Ovary (tissue), 7 donors: ENCODE measurements at regions not wholly inside any gene's neighbourhood (a gene's known extent, or its start where the extent isn't known, plus 50 kb on each side); places are given as distances from the start of the nearest gene placed in this dataset.
A peak's percentile ranks its signal among the peaks of the same experiment; 100 is the strongest.
"Not testable (repeated sequence)": the region's sequence is repeated elsewhere in the genome, so short reads cannot be mapped to it uniquely, and the experiment has no call there.

Source experiments
- DNase-seq, 5 donors: peaks; one replicate each; pipeline ENCODE4 v3.0.0-alpha.2; 2019 to 2020
- H3K27ac ChIP-seq, 2 donors: fragments of 200-600 bp; one replicate each; pipeline versions ENCODE4 v1.5.1 to v1.8.0; 2019 to 2022
- H3K27me3 ChIP-seq: fragments of 200-600 bp; one replicate; pipeline ENCODE4 v1.8.0; 2022
- H3K36me3 ChIP-seq: fragments of 200-600 bp; sonication (generic); one replicate; pipeline ENCODE4 v1.5.1; 2019
- H3K4me1 ChIP-seq: one replicate; pipeline ENCODE4 v1.8.1; 2013; ENCODE audit warnings: mild to moderate bottlenecking, moderate library complexity; ENCODE audit not compliant: insufficient read depth
- H3K4me3 ChIP-seq: fragments of 200-600 bp; sonication (generic); one replicate; pipeline ENCODE4 v1.5.1; 2017
- H3K9me3 ChIP-seq, 2 donors: fragments of 200-600 bp in 1 of 2; sonication (generic) in 1 of 2; one replicate each; pipeline versions ENCODE4 v1.5.1 to v1.8.1; 2013 to 2019; ENCODE audit warnings: mild to moderate bottlenecking in 1 of 2, moderate library complexity in 1 of 2
- CTCF ChIP-seq, 3 donors: fragments of 450-650 bp in 2 of 3; fragments of 200-600 bp in 1 of 3; IDR thresholded peaks; one replicate each; pipeline versions ENCODE4 v1.5.1 to v1.8.0; 2016 to 2022; ENCODE audit warnings: antibody characterized with exemption in 3 of 3, mild to moderate bottlenecking in 1 of 3
- EP300 ChIP-seq: sonication (generic); formaldehyde crosslinking; IDR thresholded peaks from one replicate; pipeline ENCODE4 v1.6.1; 2017; ENCODE audit warnings: antibody characterized with exemption
- POLR2A ChIP-seq: fragments of 450-650 bp; IDR thresholded peaks from one replicate; pipeline ENCODE4 v1.6.1; 2017; ENCODE audit warnings: antibody characterized with exemption, mild to moderate bottlenecking, moderate library complexity
- WGBS, 3 donors: extraction: QIAGEN DNeasy Blood & Tissue Kit in 1 of 3; methylation state at CpG; one replicate each; pipeline versions ENCODE4 v1.1.5 to v1.1.7; 2013 to 2017; 5-methylcytosine and 5-hydroxymethylcytosine counted together
- intact Hi-C, 4 donors: fragments of 100-400 bp; cut with DNase I; formaldehyde crosslinking; loops; one replicate each; pipeline versions ENCODE4 v1.11.0 to v1.15.1; 2022 to 2023
- donor health status: DM: no; HTN: no; CAD: no; lungs with moderate emphysema.
- donor health status: DM: no; HTN: no; CAD: no.
- donor health status: Bipolar disorder and iron deficiency.
- donor health status: DM: no; HTN: no; CAD: no.
- donor health status: DM: yes; HTN: yes; CAD: no.

GRCh38 chr6:137808191-137808590 is 58.9 kb upstream of the TNFAIP3 start:
- H3K4me1 ChIP-seq: peaks cover 14% of the 10 kb centered on the region
- no peak for DNase-seq
- H3K36me3 ChIP-seq: no peaks in the 10 kb centered on the region
- no peak overlapping the region for H3K4me3 ChIP-seq
- no peaks in the 10 kb centered on the region for H3K27me3 ChIP-seq
- no peak for TF ChIP-seq EP300
- no peak for TF ChIP-seq POLR2A
- intact Hi-C loops: loop anchor here in 1 of 4 donors (10.0 kb wide), 1 partner anchor 57 kb away; the partner anchor contains the start of gene TNFAIP3
- H3K9me3 ChIP-seq: no peaks in the 10 kb centered on the region
- H3K27ac ChIP-seq: no peak overlapping the region

GRCh38 chr6:137808836-137809315 is 58.2 kb upstream of the TNFAIP3 start:
- intact Hi-C loops: loop anchor here in 1 of 4 donors (10.0 kb wide), 1 partner anchor 56 kb away; the partner anchor contains the start of gene TNFAIP3
- H3K27ac ChIP-seq: no peak overlapping the region
- no peak for DNase-seq

GRCh38 chr6:137809895-137810553 is 57.0 kb upstream of the TNFAIP3 start:
- intact Hi-C loops: loop anchor here in 1 of 4 donors (10.0 kb wide), 1 partner anchor 55 kb away; the partner anchor contains the start of gene TNFAIP3
- not testable (repeated sequence) for H3K36me3 ChIP-seq, H3K4me1 ChIP-seq, H3K27me3 ChIP-seq, H3K4me3 ChIP-seq, DNase-seq, H3K9me3 ChIP-seq, H3K27ac ChIP-seq
- 81 to 84% (median 82%) methylated on average over 7 of the region's 7 CpGs for WGBS, 3 donors

More at GRCh38 chr6:137808836-137809315, 58.2 kb upstream of the TNFAIP3 start:
- Histone ChIP-seq H3K4me1 (peaks cover 13% of the 10 kb centered on the region), H3K9me3 (no peaks in the 10 kb centered on the region), H3K36me3 (no peaks in the 10 kb centered on the region), H3K27me3 (no peaks in the 10 kb centered on the region), H3K4me3 (no peak overlapping the region)
- TF ChIP-seq CTCF (IDR thresholded peaks at IDR 0.05): no peak
- TF ChIP-seq EP300: no peak
- no peak for TF ChIP-seq POLR2A
- WGBS, 3 donors: 88 to 97% (median 95%) methylated on average over 7 of the region's 7 CpGs

- Histone ChIP-seq H3K4me1 (peaks cover 7% of the 10 kb centered on the region), H3K27ac (no peak overlapping the region), H3K36me3 (no peaks in the 10 kb centered on the region), H3K4me3 (no peak overlapping the region), H3K9me3 (no peaks in the 10 kb centered on the region), H3K27me3 (no peaks in the 10 kb centered on the region)
- no peak for DNase-seq
- 98% methylated on average over 4 of the region's 4 CpGs for WGBS, 3 donors
- intact Hi-C loops: no loop called here
- TF ChIP-seq CTCF (IDR thresholded peaks at IDR 0.05): no peak
These were observed 56.4 kb upstream of the TNFAIP3 start for GRCh38 chr6:137810554-137811120.

GRCh38 chr6:137811121-137811915 is 55.7 kb upstream of the TNFAIP3 start:
- H3K27ac ChIP-seq: no peak overlapping the region

More at GRCh38 chr6:137811121-137811915, 55.7 kb upstream of the TNFAIP3 start:
- no peak for TF ChIP-seq POLR2A
- TF ChIP-seq CTCF (IDR thresholded peaks at IDR 0.05): no peak
- no peak for TF ChIP-seq EP300
- intact Hi-C loops: no loop called here
- Histone ChIP-seq H3K4me1 (peaks cover 6% of the 10 kb centered on the region), H3K36me3 (no peaks in the 10 kb centered on the region), H3K27me3 (no peaks in the 10 kb centered on the region), H3K9me3 (no peaks in the 10 kb centered on the region), H3K4me3 (no peak overlapping the region)
- 68 to 75% (median 74%) methylated on average over 13 of the region's 13 CpGs for WGBS, 3 donors
- DNase-seq: peak in 1 of 5 donors; percentile 54
